WI38 (cell line): ENCODE measurements at regions not wholly inside any gene's neighbourhood (a gene's known extent, or its start where the extent isn't known, plus 50 kb on each side); places are given as distances from the start of the nearest gene placed in this dataset.

Source experiments
- H3K4me3 ChIP-seq: 2 replicates; pipeline ENCODE4 v1.5.1; 2011; ENCODE audit warnings: low read depth, mild to moderate bottlenecking, control low read depth, low read length
- TF ChIP-seq, protein P1 (sequence below): IDR thresholded peaks from 2 replicates; pipeline ENCODE4 v1.5.1; 2012; ENCODE audit warnings: low read depth, mild to moderate bottlenecking, control low read depth, low read length

DNA sequence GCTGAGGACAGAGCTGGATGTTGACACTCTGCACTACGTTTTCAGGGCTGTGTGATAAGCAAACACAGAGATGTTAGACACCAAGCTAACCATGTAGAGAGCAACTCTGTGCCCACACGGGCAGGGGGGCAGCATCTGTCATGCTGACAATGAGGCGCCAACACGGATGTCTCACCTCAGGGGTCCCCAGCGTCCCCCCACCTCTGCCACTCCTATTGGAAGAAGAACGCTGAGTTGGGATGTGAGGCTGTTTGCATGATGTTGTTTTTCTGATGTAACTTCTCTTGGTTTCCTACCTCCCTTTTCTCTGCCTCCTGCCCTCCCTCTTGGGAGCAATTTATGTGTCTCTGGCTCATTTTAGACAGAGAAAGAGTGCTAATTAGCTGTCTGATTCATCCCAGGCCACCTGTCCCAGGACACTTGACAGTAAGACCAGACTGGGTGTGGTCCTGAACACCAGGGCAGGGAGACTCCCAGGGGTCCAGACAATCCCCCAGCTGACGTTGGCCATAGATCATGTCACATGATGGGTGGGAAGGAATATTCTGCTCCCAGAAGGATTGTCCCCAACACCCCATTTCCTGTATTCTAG is 89.2 kb upstream of the NCAM1 start:
- no peak overlapping the region for H3K4me3 ChIP-seq
- TF ChIP-seq, protein P1, sequence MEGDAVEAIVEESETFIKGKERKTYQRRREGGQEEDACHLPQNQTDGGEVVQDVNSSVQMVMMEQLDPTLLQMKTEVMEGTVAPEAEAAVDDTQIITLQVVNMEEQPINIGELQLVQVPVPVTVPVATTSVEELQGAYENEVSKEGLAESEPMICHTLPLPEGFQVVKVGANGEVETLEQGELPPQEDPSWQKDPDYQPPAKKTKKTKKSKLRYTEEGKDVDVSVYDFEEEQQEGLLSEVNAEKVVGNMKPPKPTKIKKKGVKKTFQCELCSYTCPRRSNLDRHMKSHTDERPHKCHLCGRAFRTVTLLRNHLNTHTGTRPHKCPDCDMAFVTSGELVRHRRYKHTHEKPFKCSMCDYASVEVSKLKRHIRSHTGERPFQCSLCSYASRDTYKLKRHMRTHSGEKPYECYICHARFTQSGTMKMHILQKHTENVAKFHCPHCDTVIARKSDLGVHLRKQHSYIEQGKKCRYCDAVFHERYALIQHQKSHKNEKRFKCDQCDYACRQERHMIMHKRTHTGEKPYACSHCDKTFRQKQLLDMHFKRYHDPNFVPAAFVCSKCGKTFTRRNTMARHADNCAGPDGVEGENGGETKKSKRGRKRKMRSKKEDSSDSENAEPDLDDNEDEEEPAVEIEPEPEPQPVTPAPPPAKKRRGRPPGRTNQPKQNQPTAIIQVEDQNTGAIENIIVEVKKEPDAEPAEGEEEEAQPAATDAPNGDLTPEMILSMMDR = no peak

DNA sequence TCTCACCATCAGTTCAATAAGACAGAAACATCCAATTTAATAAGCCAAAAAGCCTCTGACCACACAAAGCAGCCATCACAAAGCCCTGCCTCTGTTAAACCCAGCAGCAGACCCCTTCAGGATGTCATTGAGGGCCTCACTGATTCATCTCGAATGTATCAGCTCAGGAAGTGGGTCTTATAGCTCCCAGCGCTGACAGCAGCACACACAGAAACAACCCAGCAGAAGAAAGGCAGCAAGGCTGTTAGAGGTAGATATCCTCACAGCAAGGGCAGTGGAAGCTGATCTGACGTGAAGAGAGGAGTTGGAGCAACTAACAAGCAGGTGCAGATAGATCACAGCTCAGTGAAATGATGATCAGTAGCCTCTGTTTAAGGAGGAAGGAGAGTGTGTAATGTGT is 86.2 kb upstream of the NCAM1 start:
- TF ChIP-seq, protein P1 = no peak
- no peak overlapping the region for H3K4me3 ChIP-seq

DNA sequence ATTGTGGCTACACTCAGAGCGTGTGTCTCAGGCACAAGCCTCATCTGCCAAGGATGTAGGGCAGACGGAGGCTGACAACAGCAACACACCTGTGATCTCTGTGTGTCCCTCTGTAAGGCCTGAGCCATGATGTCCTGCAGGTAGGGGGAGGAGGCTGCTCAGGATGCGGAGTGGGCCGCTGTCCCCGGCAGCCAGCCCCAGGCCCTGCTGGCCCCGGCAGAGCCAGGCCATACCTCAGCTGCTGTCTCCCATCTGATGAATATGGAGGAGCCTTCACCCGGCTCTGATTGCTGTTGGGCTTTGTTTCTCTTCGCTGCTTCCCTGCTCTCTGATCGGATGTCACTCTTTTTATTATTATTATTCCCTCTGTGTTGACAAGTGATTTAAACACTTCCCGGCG is 83.6 kb upstream of the NCAM1 start:
- no peak overlapping the region for H3K4me3 ChIP-seq
- TF ChIP-seq, protein P1 = no peak

DNA sequence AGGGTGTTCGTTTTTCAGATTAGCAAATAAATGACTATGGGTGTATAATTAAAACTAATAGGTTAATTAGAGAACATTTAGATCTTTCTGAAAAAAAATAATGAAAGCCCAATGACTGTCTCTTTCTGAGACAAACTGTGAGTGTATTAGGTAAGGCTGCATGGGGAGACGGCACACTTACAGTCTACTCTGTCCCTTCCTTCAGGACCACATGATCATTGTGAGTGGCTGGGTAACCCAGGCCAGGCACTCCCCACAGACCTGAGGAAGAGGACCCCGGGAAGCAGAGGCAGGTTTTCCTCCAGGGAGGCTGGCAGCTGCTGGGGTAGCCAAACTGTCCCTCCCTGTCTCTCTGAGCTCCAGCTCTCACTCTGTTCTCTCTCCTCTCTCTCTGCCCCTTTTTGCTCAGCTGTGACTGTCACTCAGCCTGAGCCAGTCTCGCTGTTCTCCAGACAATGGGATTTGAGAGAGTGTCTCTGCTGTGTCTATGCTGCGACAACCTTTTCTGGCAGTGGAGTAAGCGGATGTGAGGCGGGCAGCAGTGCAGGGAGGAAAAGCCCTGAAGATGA is 83.1 kb upstream of the NCAM1 start:
- H3K4me3 ChIP-seq = no peak overlapping the region
- TF ChIP-seq, protein P1 = no peak

DNA sequence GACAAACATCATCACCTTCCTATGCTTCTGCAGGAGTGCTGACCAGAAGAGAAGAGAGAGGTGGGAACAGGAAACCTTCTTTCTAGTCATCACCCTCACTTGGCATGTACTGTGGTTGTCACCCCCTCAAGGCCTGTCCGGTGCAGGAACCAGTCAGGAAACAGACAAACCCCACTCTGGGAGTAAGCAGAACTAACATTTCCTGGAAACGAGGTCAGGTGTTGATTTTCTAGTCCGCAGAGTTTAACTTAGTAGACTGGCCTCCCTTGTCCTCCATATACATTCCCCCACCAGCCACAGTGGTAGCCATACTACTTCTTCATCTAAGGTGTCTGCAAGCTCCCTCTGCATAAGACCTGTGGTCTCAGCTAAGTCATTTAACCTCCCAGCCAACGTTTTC is 80.7 kb upstream of the NCAM1 start:
- TF ChIP-seq, protein P1 = no peak
- H3K4me3 ChIP-seq = no peak overlapping the region

DNA sequence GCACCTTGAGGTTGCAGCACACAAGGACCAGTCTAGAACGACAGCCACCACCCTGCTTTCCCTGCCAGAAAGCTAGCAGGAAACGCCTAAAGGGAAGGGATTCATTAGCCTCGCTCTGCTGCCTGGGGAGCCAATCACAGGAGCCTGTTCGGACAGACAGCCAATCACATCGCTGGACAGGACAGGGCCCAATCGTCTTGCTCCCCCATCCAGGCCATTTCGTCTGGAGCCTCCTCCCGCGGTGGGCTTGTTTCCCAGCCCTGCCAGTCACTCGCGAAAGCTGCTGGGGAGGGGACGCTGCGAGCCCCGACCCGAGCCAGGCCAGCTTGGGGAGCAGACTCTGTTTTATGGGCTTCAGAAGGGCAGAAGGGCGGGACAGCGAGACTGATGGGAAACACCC is 79.8 kb upstream of the NCAM1 start:
- no peak overlapping the region for H3K4me3 ChIP-seq
- TF ChIP-seq, protein P1 = no peak

DNA sequence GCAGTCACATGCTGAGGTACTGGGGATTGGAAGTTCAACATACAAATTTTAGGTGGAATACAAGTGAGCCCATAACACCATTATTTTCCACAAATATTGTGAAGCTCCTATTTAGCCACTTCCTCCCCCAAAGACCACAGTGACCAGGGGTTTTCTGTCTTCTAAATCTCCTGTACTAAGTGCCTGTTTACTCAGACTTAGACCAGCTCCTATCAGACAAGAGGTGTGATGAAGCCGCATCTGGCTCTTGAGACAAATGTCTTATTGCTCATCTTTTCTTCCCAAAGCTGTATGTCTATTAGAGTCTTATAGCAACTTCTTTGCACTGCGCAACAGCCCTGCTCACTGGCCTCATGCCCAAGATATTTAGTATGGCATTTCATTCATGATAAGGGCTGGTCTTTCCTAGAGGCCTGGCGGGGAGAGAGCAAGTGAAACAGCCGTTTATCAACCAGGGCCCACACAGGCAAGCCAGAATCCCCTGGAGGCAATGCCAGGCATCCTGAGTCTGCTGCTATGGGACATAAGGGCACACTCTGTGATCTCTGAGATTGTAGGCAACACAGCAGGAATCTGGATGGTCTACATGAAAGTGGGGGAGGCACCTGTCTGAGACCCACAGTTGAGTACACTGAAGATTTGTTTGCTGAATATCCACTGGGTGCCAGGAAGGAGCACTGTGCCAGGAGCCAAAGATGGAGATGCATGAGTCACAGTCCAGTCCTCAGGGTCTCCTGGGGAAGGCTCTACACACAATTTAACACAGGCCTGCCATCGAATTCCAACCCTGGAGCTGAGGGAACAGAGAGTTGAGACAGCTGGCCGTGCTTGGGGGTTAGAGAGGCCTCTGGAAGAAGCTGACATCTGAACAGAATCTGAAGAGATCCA is 78.5 kb upstream of the NCAM1 start:
- H3K4me3 ChIP-seq = no peak overlapping the region
- TF ChIP-seq, protein P1 = no peak
